Cardiac muscle cell (in vitro differentiated cells and primary cell): ENCODE measurements at regions not wholly inside any gene's neighbourhood (a gene's known extent, or its start where the extent isn't known, plus 50 kb on each side); places are given as distances from the start of the nearest gene placed in this dataset.
"Not testable (repeated sequence)": the region's sequence is repeated elsewhere in the genome, so short reads cannot be mapped to it uniquely, and the experiment has no call there.

Source experiments
- DNase-seq, 2 donors: peaks; one replicate each; pipeline versions ENCODE4 v3.0.0 to v3.0.0-alpha.2; 2010 to 2017; ENCODE audit warnings: low read depth in 1 of 2, low spot score in 1 of 2
- H3K27ac ChIP-seq: fragments of 200-600 bp; sonication (generic); 2 replicates; pipeline ENCODE4 v1.5.1; 2016
- H3K27me3 ChIP-seq: fragments of 200-600 bp; sonication (generic); 2 replicates; pipeline ENCODE4 v1.6.0; 2016; ENCODE audit warnings: control low read depth
- H3K36me3 ChIP-seq: fragments of 200-600 bp; sonication (generic); 2 replicates; pipeline ENCODE4 v1.5.1; 2016; ENCODE audit warnings: control low read depth
- H3K4me1 ChIP-seq: fragments of 200-600 bp; sonication (generic); 2 replicates; pipeline ENCODE4 v1.8.1; 2017; ENCODE audit warnings: low read depth, mild to moderate bottlenecking, mixed run types
- H3K4me3 ChIP-seq: fragments of 200-600 bp; sonication (generic); 2 replicates; pipeline ENCODE4 v1.5.1; 2016; ENCODE audit warnings: mild to moderate bottlenecking
- H3K9me3 ChIP-seq: fragments of 200-600 bp; sonication (generic); 2 replicates; pipeline ENCODE4 v1.5.1; 2017; ENCODE audit warnings: low read depth, mild to moderate bottlenecking, control low read depth
- CTCF ChIP-seq: IDR thresholded peaks from 2 replicates; pipeline ENCODE4 v1.5.1; 2012; ENCODE audit warnings: low read depth, mild to moderate bottlenecking, low read length

- no peak for DNase-seq
These were observed 483.8 kb upstream of the EYS start for GRCh38 chr6:66190858-66191257.

GRCh38 chr6:66189915-66190314 is 482.9 kb upstream of the EYS start:
- Histone ChIP-seq H3K27ac (no peak overlapping the region), H3K9me3 (no peaks in the 10 kb centered on the region), H3K4me1 (no peaks in the 10 kb centered on the region), H3K4me3 (no peak overlapping the region), H3K27me3 (no peaks in the 10 kb centered on the region), H3K36me3 (no peaks in the 10 kb centered on the region)
- DNase-seq, result no peak
- TF ChIP-seq CTCF, result no peak

More at GRCh38 chr6:66190858-66191257, 483.8 kb upstream of the EYS start:
- Histone ChIP-seq H3K27me3 (no peaks in the 10 kb centered on the region), H3K36me3 (no peaks in the 10 kb centered on the region), H3K4me1 (no peaks in the 10 kb centered on the region), H3K9me3 (no peaks in the 10 kb centered on the region), H3K4me3 (no peak overlapping the region), H3K27ac (no peak overlapping the region)
- TF ChIP-seq CTCF, result no peak

GRCh38 chr6:66186756-66187155 is 479.7 kb upstream of the EYS start:
- H3K4me3 ChIP-seq, result no peak overlapping the region
- no peaks in the 10 kb centered on the region for H3K9me3 ChIP-seq
- no peak for TF ChIP-seq CTCF
- no peak overlapping the region for H3K27ac ChIP-seq
- no peaks in the 10 kb centered on the region for H3K4me1 ChIP-seq
- no peaks in the 10 kb centered on the region for H3K27me3 ChIP-seq
- DNase-seq, result no peak
- H3K36me3 ChIP-seq, result no peaks in the 10 kb centered on the region

- H3K27ac ChIP-seq, result no peak overlapping the region
- no peaks in the 10 kb centered on the region for H3K36me3 ChIP-seq
- DNase-seq, result no peak
- H3K9me3 ChIP-seq, result no peaks in the 10 kb centered on the region
- H3K4me3 ChIP-seq, result no peak overlapping the region
- no peaks in the 10 kb centered on the region for H3K4me1 ChIP-seq
- H3K27me3 ChIP-seq, result no peaks in the 10 kb centered on the region
- no peak for TF ChIP-seq CTCF
These were observed 477.1 kb upstream of the EYS start for GRCh38 chr6:66184091-66184490.

- Histone ChIP-seq H3K4me3 (no peak overlapping the region), H3K9me3 (no peaks in the 10 kb centered on the region), H3K27me3 (no peaks in the 10 kb centered on the region), H3K36me3 (no peaks in the 10 kb centered on the region), H3K4me1 (no peaks in the 10 kb centered on the region), H3K27ac (no peak overlapping the region)
- TF ChIP-seq CTCF, result no peak
- no peak for DNase-seq
These were observed 472.3 kb upstream of the EYS start for GRCh38 chr6:66179361-66179760.

- no peak for TF ChIP-seq CTCF
- H3K9me3 ChIP-seq, result no peaks in the 10 kb centered on the region
- no peak for DNase-seq
These were observed 466.6 kb upstream of the EYS start for GRCh38 chr6:66173587-66173986.

GRCh38 chr6:66166713-66167112 is 459.7 kb upstream of the EYS start:
- not testable (repeated sequence) for H3K4me1 ChIP-seq, H3K27ac ChIP-seq, DNase-seq, H3K9me3 ChIP-seq, H3K4me3 ChIP-seq, H3K36me3 ChIP-seq, H3K27me3 ChIP-seq

More at GRCh38 chr6:66173587-66173986, 466.6 kb upstream of the EYS start:
- H3K4me3 ChIP-seq, result no peak overlapping the region
- no peaks in the 10 kb centered on the region for H3K4me1 ChIP-seq
- no peaks in the 10 kb centered on the region for H3K27me3 ChIP-seq
- H3K36me3 ChIP-seq, result no peaks in the 10 kb centered on the region
- H3K27ac ChIP-seq, result no peak overlapping the region
